Vagina (tissue), 2 donors: ENCODE measurements at regions not wholly inside any gene's neighbourhood (a gene's known extent, or its start where the extent isn't known, plus 50 kb on each side); places are given as distances from the start of the nearest gene placed in this dataset.

Source experiments
- POLR2A ChIP-seq, 2 donors: fragments of 450-650 bp; IDR thresholded peaks; one replicate each; pipeline ENCODE4 v1.6.1; 2017; ENCODE audit warnings: antibody characterized with exemption in 2 of 2, mild to moderate bottlenecking in 2 of 2, moderate library complexity in 2 of 2
- TF ChIP-seq, protein P1 (sequence below), 3 experiments: fragments of 450-650 bp in 2 of 3; fragments of 200-600 bp in 1 of 3; sonication (generic) in 1 of 3; IDR thresholded peaks; one replicate each; pipeline ENCODE4 v1.5.1; 2017 to 2019; ENCODE audit warnings: antibody characterized with exemption in 3 of 3, mild to moderate bottlenecking in 2 of 3, moderate library complexity in 2 of 3

DNA sequence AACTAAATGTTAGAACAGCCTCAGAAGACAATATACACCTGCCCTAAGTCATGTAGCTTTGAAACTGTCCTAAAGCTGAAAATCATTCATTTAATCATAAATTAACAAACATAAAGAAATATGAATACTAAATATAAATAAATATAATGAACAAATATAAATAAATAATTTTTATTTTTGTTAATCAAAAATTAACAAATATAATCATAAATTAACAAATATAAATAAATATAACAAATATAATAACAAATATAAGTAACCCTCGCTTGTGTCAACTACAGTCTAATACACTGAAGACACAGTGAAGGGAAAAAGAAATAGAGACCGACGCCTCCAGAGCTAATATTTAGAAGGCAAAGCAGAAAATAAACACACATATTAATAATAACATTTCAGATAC is 527.3 kb downstream of the CYLC2 start:
- TF ChIP-seq, protein P1, sequence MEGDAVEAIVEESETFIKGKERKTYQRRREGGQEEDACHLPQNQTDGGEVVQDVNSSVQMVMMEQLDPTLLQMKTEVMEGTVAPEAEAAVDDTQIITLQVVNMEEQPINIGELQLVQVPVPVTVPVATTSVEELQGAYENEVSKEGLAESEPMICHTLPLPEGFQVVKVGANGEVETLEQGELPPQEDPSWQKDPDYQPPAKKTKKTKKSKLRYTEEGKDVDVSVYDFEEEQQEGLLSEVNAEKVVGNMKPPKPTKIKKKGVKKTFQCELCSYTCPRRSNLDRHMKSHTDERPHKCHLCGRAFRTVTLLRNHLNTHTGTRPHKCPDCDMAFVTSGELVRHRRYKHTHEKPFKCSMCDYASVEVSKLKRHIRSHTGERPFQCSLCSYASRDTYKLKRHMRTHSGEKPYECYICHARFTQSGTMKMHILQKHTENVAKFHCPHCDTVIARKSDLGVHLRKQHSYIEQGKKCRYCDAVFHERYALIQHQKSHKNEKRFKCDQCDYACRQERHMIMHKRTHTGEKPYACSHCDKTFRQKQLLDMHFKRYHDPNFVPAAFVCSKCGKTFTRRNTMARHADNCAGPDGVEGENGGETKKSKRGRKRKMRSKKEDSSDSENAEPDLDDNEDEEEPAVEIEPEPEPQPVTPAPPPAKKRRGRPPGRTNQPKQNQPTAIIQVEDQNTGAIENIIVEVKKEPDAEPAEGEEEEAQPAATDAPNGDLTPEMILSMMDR (IDR thresholded peaks at IDR 0.05), result no peak
- no peak for TF ChIP-seq POLR2A (IDR thresholded peaks at IDR 0.05)
